GM12878 (cell line): ENCODE measurements at regions not wholly inside any gene's neighbourhood (a gene's known extent, or its start where the extent isn't known, plus 50 kb on each side); places are given as distances from the start of the nearest gene placed in this dataset.
A peak's percentile ranks its signal among the peaks of the same experiment; 100 is the strongest.

Experiments
- ATAC-seq: fragments of 200-7000 bp; cut with Tn5 transposase; 3 replicates; pipeline ENCODE4 v1.9.1; 2020; ENCODE audit warnings: mild to moderate bottlenecking, moderate library complexity
- BruUV-seq: library from RNA; stranded (reverse); fragments of 400-500 nt; replicated peaks from 2 replicates; lab custom pipeline; 2021; lab: Mats Ljungman, UMichigan
- CTCF ChIA-PET: fragments of 300-600 bp; sonication (Branson Sonifier 250); formaldehyde crosslinking; extraction: SDS; loops from one replicate; lab custom pipeline; 2021; ENCODE audit warnings: inconsistent platforms; lab: Yijun Ruan, JAX
- POLR2A ChIA-PET: fragments of 350-600 bp; formaldehyde crosslinking; extraction: SDS; loops from one replicate; lab custom pipeline; 2021; ENCODE audit warnings: inconsistent platforms; lab: Charles Lee
- RAD21 ChIA-PET: fragments of 300-600 bp; sonication (Branson Sonifier 250); formaldehyde crosslinking; loops from one replicate; lab custom pipeline; 2023; ENCODE audit warnings: antibody characterized with exemption; ENCODE audit not compliant: unreplicated experiment; lab: Charles Lee
- SMC1A ChIA-PET: fragments of 300-600 bp; sonication (Branson Sonifier 250); formaldehyde crosslinking; loops from one replicate; lab custom pipeline; 2023; ENCODE audit not compliant: unreplicated experiment, uncharacterized antibody; lab: Charles Lee
- DNase-seq: peaks from one replicate; pipeline ENCODE4 v3.0.0-alpha.2; 2011; ENCODE audit warnings: low read depth, low spot score
- FAIRE-seq: peaks from 3 replicates; lab custom pipeline; 2011; peaks lifted over from hg19 to GRCh38; lab: Jason Lieb, UNC
- H2AFZ ChIP-seq: 2 replicates; pipeline ENCODE4 v1.6.0; 2011; ENCODE audit warnings: low read depth, low read length, control low read depth; ENCODE audit not compliant: control insufficient read depth
- H3K27ac ChIP-seq: 2 replicates; pipeline ENCODE4 v1.5.1; 2011; ENCODE audit warnings: control low read depth; ENCODE audit not compliant: control insufficient read depth, insufficient read depth
- H3K27me3 ChIP-seq, 2 experiments: replicated peaks in 1 of 2; 2 replicates each; pipeline versions ENCODE4 v1.6.0 to v1.6.1; 2011; ENCODE audit warnings: low read length in 1 of 2; ENCODE audit not compliant: control insufficient read depth in 2 of 2, insufficient read depth in 2 of 2
- H3K36me3 ChIP-seq, 2 experiments: 2 replicates each; pipeline ENCODE4 v1.5.1; 2011; ENCODE audit warnings: low read length in 1 of 2; ENCODE audit not compliant: control insufficient read depth in 2 of 2, insufficient read depth in 2 of 2
- H3K4me1 ChIP-seq: 2 replicates; pipeline ENCODE4 v1.6.1; 2011; ENCODE audit warnings: mild to moderate bottlenecking, low read length, moderate library complexity, mixed read lengths; ENCODE audit not compliant: control insufficient read depth, insufficient read depth
- H3K4me2 ChIP-seq: 2 replicates; pipeline ENCODE4 v1.6.0; 2011; ENCODE audit warnings: control low read depth; ENCODE audit not compliant: control insufficient read depth, insufficient read depth
- H3K4me3 ChIP-seq: fragments of 200-600 bp; sonication (generic); 2 replicates; pipeline ENCODE4 v1.5.1; 2016
- H3K79me2 ChIP-seq: 2 replicates; pipeline ENCODE4 v1.6.0; 2011; ENCODE audit warnings: low read length; ENCODE audit not compliant: control insufficient read depth, insufficient read depth
- H3K9ac ChIP-seq: 2 replicates; pipeline ENCODE4 v1.8.0; 2011; ENCODE audit warnings: low read length, control low read depth, mixed read lengths; ENCODE audit not compliant: control insufficient read depth, insufficient read depth
- H3K9me3 ChIP-seq: replicated peaks from 3 replicates; pipeline ENCODE4 v1.5.1; 2011; ENCODE audit warnings: mild to moderate bottlenecking, low read length; ENCODE audit not compliant: control insufficient read depth, insufficient read depth
- H4K20me1 ChIP-seq: 2 replicates; pipeline ENCODE4 v1.6.0; 2011; ENCODE audit not compliant: control insufficient read depth, insufficient read depth
- CHD4 ChIP-seq: fragments of 200-600 bp; sonication (generic); IDR thresholded peaks from 2 replicates; pipeline ENCODE4 v1.6.1; 2016; ENCODE audit warnings: mild to moderate bottlenecking
- EZH2 ChIP-seq: IDR thresholded peaks from 2 replicates; pipeline ENCODE4 v1.6.1; 2012; ENCODE audit warnings: low read depth, mild to moderate bottlenecking, control low read depth, inconsistent platforms, low read length, borderline replicate concordance; ENCODE audit not compliant: control insufficient read depth
- FOS ChIP-seq: IDR thresholded peaks from 3 replicates; pipeline ENCODE4 v1.6.1; 2011; ENCODE audit warnings: borderline replicate concordance; ENCODE audit not compliant: insufficient read length; ENCODE audit errors: extremely low read depth
- MXI1 ChIP-seq: fragments of 150-350 bp; IDR thresholded peaks from 2 replicates; pipeline ENCODE4 v1.6.1; 2011; ENCODE audit warnings: low read depth, mild to moderate bottlenecking, inconsistent platforms, low read length, improper control_type of control experiment
- NFXL1 ChIP-seq: fragments of 450-650 bp; IDR thresholded peaks from 2 replicates; pipeline ENCODE4 v1.6.1; 2017; ENCODE audit warnings: antibody characterized with exemption, mild to moderate bottlenecking, borderline replicate concordance
- NR2C2 ChIP-seq: IDR thresholded peaks from 2 replicates; pipeline ENCODE4 v1.6.1; 2011; ENCODE audit warnings: borderline replicate concordance, low read depth; ENCODE audit not compliant: control insufficient read depth, insufficient read length
- NR2F1 ChIP-seq: fragments of 450-650 bp; conservative IDR thresholded peaks from 2 replicates; pipeline ENCODE4 v1.6.1; 2017; ENCODE audit warnings: mild to moderate bottlenecking
- PBX3 ChIP-seq: IDR thresholded peaks from 2 replicates; pipeline ENCODE4 v1.6.1; 2011; ENCODE audit warnings: mild to moderate bottlenecking, low read depth, low read length, moderate library complexity; ENCODE audit not compliant: insufficient replicate concordance
- SIX5 ChIP-seq: IDR thresholded peaks from 2 replicates; pipeline ENCODE4 v1.6.1; 2011; ENCODE audit warnings: mild to moderate bottlenecking, low read depth, low read length, moderate library complexity; ENCODE audit not compliant: severe bottlenecking
- WGBS: methylation state at CpG from one replicate; pipeline ENCODE4 v1.1.6; 2016; ENCODE audit warnings: low lambda C conversion rate; ENCODE audit not compliant: insufficient replicate concordance, insufficient coverage; ENCODE audit errors: missing lambda C conversion rate; 5-methylcytosine and 5-hydroxymethylcytosine counted together
- in situ Hi-C: fragments of 300-500 bp; cut with MboI; formaldehyde crosslinking; loops from 9 replicates; pipeline ENCODE4 v1.14.3; 2018; ENCODE audit warnings: mixed read lengths
- intact Hi-C: fragments of 100-400 bp; cut with micrococcal nuclease; formaldehyde crosslinking; loops from one replicate; pipeline ENCODE4 v1.14.2; 2022; ENCODE audit not compliant: unreplicated experiment

GRCh38 chr4:24380957-24381665 is 203.2 kb downstream of the DHX15 start:
- H3K27ac ChIP-seq, result no peak overlapping the region
- no peak for TF ChIP-seq NFXL1
- TF ChIP-seq CHD4, result no peak
- TF ChIP-seq MXI1, result no peak
- TF ChIP-seq NR2F1, result no peak
- TF ChIP-seq PBX3, result no peak
- no peak for TF ChIP-seq FOS
- TF ChIP-seq EZH2, result no peak
- no peak for TF ChIP-seq NR2C2
- TF ChIP-seq SIX5, result no peak
- H3K9me3 ChIP-seq, result no peaks in the 10 kb centered on the region
- H3K4me2 ChIP-seq, result no peak overlapping the region
- H3K9ac ChIP-seq, result no peak overlapping the region
- ChIA-PET POLR2A (interaction anchor here (0.6 kb wide), 1 partner anchor 669 kb away, joined by 4 read pairs; no protein-coding TSS in a partner anchor), RAD21 (interaction anchor here (0.7 kb wide), 1 partner anchor 422 kb away, joined by 4 read pairs; no protein-coding TSS in a partner anchor), SMC1A (interaction anchor here (0.6 to 1.4 kb wide), 4 partner anchors 11 to 1217 kb away, joined by 3 to 4 read pairs (median 3); no protein-coding TSS in a partner anchor), CTCF (interaction anchor here (0.6 to 1.6 kb wide), 3 partner anchors 8 to 63 kb away, joined by 3 to 4 read pairs (median 3); no protein-coding TSS in a partner anchor)
- H3K4me1 ChIP-seq, result no peaks in the 10 kb centered on the region
- in situ Hi-C loops, result no loop called here
- DNase-seq, result no peak
- no peaks in the 10 kb centered on the region for H4K20me1 ChIP-seq
- peak; percentile 7 for FAIRE-seq
- BruUV-seq, result no TSS peak
- no peak overlapping the region for H2AFZ ChIP-seq
- H3K36me3 ChIP-seq, result no peaks in the 10 kb centered on the region
- H3K27me3 ChIP-seq, result no peaks in the 10 kb centered on the region
- H3K79me2 ChIP-seq, result no peaks in the 10 kb centered on the region
- intact Hi-C loops, result no loop called here
- no peak for ATAC-seq
- WGBS, result 12% methylated on average over 2 of the region's 2 CpGs
- no peak overlapping the region for H3K4me3 ChIP-seq
